Fibroblast of lung (primary cell): ENCODE measurements at regions not wholly inside any gene's neighbourhood (a gene's known extent, or its start where the extent isn't known, plus 50 kb on each side); places are given as distances from the start of the nearest gene placed in this dataset.

Experiments used
- DNase-seq, 2 donors: peaks; one replicate each; pipeline versions ENCODE4 v3.0.0 to v3.0.0-alpha.2; 2010; ENCODE audit warnings: low read depth in 2 of 2
- H2AFZ ChIP-seq: 2 replicates; pipeline ENCODE4 v1.5.1; 2012; ENCODE audit warnings: low read length, control low read depth, inconsistent platforms
- H3K27ac ChIP-seq: 2 replicates; pipeline ENCODE4 v1.5.1; 2011; ENCODE audit warnings: low read length, control low read depth; ENCODE audit not compliant: insufficient read depth
- H3K27me3 ChIP-seq: 2 replicates; pipeline ENCODE4 v1.5.1; 2011; ENCODE audit warnings: mild to moderate bottlenecking, low read length; ENCODE audit not compliant: control insufficient read depth, insufficient read depth
- H3K36me3 ChIP-seq: 2 replicates; pipeline ENCODE4 v1.5.1; 2011; ENCODE audit warnings: low read length; ENCODE audit not compliant: control insufficient read depth, insufficient read depth
- H3K4me1 ChIP-seq: 2 replicates; pipeline ENCODE4 v1.5.1; 2011; ENCODE audit warnings: low read length; ENCODE audit not compliant: control insufficient read depth, insufficient read depth; ENCODE audit errors: extremely low read depth
- H3K4me2 ChIP-seq: 2 replicates; pipeline ENCODE4 v1.5.1; 2011; ENCODE audit warnings: low read length, control low read depth; ENCODE audit not compliant: insufficient read depth; ENCODE audit errors: extremely low read depth
- H3K4me3 ChIP-seq, 4 experiments: fragments of 200-600 bp in 1 of 4; sonication (generic) in 1 of 4; replicated peaks in 1 of 4; 2 replicates each; pipeline ENCODE4 v1.5.1; 2011 to 2016; ENCODE audit warnings: low read length in 4 of 4, low read depth in 3 of 4, mild to moderate bottlenecking in 3 of 4, control low read depth in 2 of 4, inconsistent platforms in 1 of 4, mixed read lengths in 1 of 4; ENCODE audit not compliant: insufficient read depth in 1 of 4; ENCODE audit errors: control extremely low read depth in 1 of 4
- H3K79me2 ChIP-seq: 2 replicates; pipeline ENCODE4 v1.5.1; 2012; ENCODE audit warnings: mild to moderate bottlenecking, low read length, inconsistent platforms; ENCODE audit not compliant: control insufficient read depth, insufficient read depth
- H3K9ac ChIP-seq: 2 replicates; pipeline ENCODE4 v1.5.1; 2011; ENCODE audit warnings: mild to moderate bottlenecking, low read length, control low read depth; ENCODE audit not compliant: insufficient read depth
- H3K9me3 ChIP-seq: 2 replicates; pipeline ENCODE4 v1.5.1; 2012; ENCODE audit warnings: low read depth, low read length; ENCODE audit not compliant: control insufficient read depth, insufficient read depth
- H4K20me1 ChIP-seq: 2 replicates; pipeline ENCODE4 v1.5.1; 2011; ENCODE audit warnings: low read length; ENCODE audit not compliant: control insufficient read depth, insufficient read depth; ENCODE audit errors: extremely low read depth
- EZH2 ChIP-seq: IDR thresholded peaks from 2 replicates; pipeline ENCODE4 v1.5.1; 2012; ENCODE audit warnings: low read length, control low read depth, mild to moderate bottlenecking; ENCODE audit errors: missing control alignments
- TF ChIP-seq, protein P1 (sequence below), 2 donors: IDR thresholded peaks in 1 of 2; conservative IDR thresholded peaks in 1 of 2; 1 replicate in 1 of 2; 2 replicates in 1 of 2; pipeline ENCODE4 v1.5.1; 2011 to 2012; ENCODE audit warnings: low read length in 2 of 2, control low read depth in 1 of 2, inconsistent platforms in 1 of 2, low read depth in 1 of 2, mild to moderate bottlenecking in 1 of 2

DNA sequence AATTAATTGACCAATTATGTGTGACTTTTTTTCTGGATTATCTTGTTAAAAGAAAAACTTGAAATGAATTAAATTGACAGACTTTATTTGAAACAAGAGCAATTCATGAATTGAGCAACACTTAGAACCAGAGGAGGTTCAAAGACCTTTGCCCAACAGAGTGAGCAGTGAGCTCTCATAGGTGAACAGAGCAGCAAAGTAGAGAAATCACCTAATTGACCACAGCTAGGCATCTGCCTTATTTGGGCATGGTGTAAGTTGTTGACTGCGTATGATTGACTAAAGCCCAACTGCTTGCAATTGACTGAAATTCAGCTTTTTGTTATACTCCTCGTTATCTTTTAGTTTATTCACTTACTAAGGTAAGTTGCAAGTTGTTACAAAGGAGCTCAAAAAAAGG lies 1216.0 kb upstream of the ALCAM start:
- H3K4me3 ChIP-seq, result no peak overlapping the region
- H3K9ac ChIP-seq, result no peak overlapping the region
- no peak overlapping the region for H2AFZ ChIP-seq
- no peak for TF ChIP-seq EZH2
- TF ChIP-seq, protein P1, sequence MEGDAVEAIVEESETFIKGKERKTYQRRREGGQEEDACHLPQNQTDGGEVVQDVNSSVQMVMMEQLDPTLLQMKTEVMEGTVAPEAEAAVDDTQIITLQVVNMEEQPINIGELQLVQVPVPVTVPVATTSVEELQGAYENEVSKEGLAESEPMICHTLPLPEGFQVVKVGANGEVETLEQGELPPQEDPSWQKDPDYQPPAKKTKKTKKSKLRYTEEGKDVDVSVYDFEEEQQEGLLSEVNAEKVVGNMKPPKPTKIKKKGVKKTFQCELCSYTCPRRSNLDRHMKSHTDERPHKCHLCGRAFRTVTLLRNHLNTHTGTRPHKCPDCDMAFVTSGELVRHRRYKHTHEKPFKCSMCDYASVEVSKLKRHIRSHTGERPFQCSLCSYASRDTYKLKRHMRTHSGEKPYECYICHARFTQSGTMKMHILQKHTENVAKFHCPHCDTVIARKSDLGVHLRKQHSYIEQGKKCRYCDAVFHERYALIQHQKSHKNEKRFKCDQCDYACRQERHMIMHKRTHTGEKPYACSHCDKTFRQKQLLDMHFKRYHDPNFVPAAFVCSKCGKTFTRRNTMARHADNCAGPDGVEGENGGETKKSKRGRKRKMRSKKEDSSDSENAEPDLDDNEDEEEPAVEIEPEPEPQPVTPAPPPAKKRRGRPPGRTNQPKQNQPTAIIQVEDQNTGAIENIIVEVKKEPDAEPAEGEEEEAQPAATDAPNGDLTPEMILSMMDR (conservative IDR thresholded peaks at IDR 0.05 in 1 of 2, IDR thresholded peaks at IDR 0.05 in 1 of 2; ENCODE audit: low read depth in 1 of 2, low read length in 2 of 2), result no peak
- no peaks in the 10 kb centered on the region for H3K9me3 ChIP-seq
- H3K36me3 ChIP-seq, result no peaks in the 10 kb centered on the region
- DNase-seq, result no peak
- H3K4me2 ChIP-seq, result no peak overlapping the region
- H3K79me2 ChIP-seq, result no peaks in the 10 kb centered on the region
- H4K20me1 ChIP-seq, result no peaks in the 10 kb centered on the region
- H3K27me3 ChIP-seq, result no peaks in the 10 kb centered on the region
- no peaks in the 10 kb centered on the region for H3K4me1 ChIP-seq
- H3K27ac ChIP-seq, result no peak overlapping the region

DNA sequence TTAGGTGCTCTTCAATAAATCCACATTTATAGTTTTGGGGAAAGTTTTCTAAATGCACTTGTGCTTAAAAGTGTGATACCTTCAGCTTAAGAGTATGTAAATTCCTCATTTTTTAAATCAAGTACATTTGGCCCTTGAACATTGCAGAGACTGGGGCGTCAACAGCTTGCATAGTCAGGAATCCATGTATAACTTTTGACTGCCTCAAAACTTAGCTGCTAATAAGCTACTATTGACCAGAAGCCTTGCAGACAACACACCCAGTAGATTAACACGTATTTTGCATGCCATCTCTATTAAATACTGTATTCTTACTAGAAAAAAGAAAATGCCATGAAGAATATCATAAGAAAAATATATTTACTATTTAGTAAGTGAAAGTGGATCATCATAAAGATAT lies 1211.8 kb upstream of the ALCAM start:
- Histone ChIP-seq H3K27me3 (no peaks in the 10 kb centered on the region), H3K9me3 (no peaks in the 10 kb centered on the region), H3K4me1 (no peaks in the 10 kb centered on the region), H3K9ac (no peak overlapping the region), H4K20me1 (no peaks in the 10 kb centered on the region), H3K36me3 (no peaks in the 10 kb centered on the region), H3K27ac (no peak overlapping the region), H2AFZ (no peak overlapping the region), H3K4me2 (no peak overlapping the region), H3K79me2 (no peaks in the 10 kb centered on the region), H3K4me3 (no peak overlapping the region)
- TF ChIP-seq EZH2, result no peak
- TF ChIP-seq, protein P1 (conservative IDR thresholded peaks at IDR 0.05 in 1 of 2, IDR thresholded peaks at IDR 0.05 in 1 of 2; ENCODE audit: low read depth in 1 of 2, low read length in 2 of 2), result no peak
- no peak for DNase-seq

DNA sequence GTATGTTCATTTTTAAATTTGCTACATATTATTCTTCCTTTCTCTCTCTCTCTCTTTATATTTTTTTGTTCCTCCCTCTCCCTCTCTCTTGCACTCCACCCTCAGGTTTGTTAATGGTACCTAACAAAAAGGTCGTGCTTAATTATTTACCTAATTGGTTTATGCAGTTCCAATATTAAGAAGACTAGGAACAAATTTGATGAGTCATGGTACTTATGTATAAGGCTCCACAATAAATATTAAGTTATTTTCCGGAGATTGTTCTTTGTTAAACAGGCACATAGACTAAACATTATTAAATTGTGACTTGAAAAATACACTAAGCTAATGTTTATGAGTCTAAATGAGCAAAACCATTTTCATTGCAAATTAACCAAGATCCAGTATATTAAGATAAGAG lies 1200.8 kb upstream of the ALCAM start:
- Histone ChIP-seq H3K4me2 (no peak overlapping the region), H3K79me2 (no peaks in the 10 kb centered on the region), H3K4me1 (no peaks in the 10 kb centered on the region), H3K27me3 (no peaks in the 10 kb centered on the region), H4K20me1 (no peaks in the 10 kb centered on the region), H3K27ac (no peak overlapping the region), H3K36me3 (no peaks in the 10 kb centered on the region), H2AFZ (no peak overlapping the region), H3K4me3 (no peak overlapping the region), H3K9ac (no peak overlapping the region), H3K9me3 (no peaks in the 10 kb centered on the region)
- no peak for TF ChIP-seq EZH2
- TF ChIP-seq, protein P1 (conservative IDR thresholded peaks at IDR 0.05 in 1 of 2, IDR thresholded peaks at IDR 0.05 in 1 of 2; ENCODE audit: low read depth in 1 of 2, low read length in 2 of 2), result no peak
- no peak for DNase-seq
